ENCODE measurements at regions not wholly inside any gene's neighbourhood (a gene's known extent, or its start where the extent isn't known, plus 50 kb on each side); places are given as distances from the start of the nearest gene placed in this dataset.
"Not testable (repeated sequence)": the region's sequence is repeated elsewhere in the genome, so short reads cannot be mapped to it uniquely, and the experiment has no call there.

DNA sequence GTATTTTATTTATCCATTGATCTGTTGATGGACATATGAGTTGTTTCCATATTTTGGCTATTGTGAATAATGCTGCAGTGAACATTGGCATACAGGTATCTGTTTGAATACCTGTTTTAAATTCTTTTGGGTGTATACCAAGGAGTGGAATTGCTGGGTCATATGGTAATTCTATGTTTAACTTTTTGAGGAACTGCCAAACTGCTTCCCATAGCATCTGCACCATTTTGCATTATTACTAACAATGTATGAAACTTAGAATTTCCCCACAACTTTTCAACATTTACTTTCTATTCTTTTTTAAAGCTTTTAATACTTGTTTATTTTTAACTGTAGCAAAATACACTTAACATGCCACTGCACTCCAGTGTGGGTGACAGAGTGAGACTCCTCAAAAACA lies 57.0 kb upstream of the MSN start:
- no peak for DNase-seq

DNA sequence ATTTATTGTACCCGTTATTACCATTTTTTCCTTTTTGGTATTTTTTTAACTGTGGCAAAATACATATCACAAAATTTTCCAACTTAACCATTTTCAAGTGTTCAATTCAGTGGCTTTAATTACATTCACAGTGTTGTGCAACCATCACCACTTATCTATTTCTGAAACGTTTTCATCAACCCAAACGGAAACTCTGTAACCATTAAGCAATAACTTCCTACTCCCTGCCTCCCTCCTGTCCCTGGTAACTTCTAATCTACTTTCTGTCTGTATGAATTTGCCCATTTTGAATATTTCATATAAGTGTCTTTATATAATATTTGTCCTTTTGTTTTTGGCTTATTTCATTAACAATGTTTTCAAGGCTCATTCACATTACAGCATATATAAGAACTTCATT lies 57.4 kb upstream of the MSN start:
- DNase-seq, result no peak

DNA sequence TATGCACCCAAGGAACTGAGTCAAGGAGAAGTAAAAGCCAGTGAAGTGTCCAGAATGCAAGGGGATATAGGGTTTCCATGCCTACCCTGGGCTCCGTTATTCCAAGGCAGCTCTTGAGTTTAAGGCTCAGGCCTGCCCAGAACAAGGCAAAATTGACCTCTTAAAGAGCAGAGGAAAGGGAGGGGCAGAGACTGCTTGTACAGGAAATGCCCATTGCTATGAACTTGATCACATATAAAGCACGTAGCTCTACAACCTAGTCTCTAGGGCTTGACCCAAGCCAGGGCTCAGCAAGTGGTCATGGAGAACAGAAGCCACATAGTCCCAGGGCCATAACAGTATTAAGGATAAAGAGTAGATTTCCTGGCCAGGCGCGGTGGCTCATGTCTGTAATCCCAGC lies 58.2 kb upstream of the MSN start:
- DNase-seq, result no peak

DNA sequence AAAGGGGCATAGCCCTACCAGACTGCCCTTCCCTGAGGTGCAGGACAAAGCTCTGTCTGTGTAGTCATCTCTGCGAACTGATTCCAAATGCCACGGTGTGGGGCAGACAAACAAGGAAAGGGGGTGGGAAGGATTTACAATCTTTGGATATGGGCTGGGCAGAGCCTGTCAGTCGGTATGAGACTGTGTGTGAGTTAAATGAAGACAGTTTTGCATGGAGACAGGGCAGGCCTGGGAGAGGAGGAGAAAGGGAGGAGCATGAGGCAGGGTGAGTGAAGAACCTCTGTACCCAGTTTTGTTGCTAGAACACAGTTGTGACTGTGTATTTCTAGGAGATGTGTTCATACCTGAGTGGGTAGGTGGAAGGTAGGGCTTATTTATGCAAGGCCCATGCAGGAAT lies 59.4 kb upstream of the MSN start:
- no peak for DNase-seq

DNA sequence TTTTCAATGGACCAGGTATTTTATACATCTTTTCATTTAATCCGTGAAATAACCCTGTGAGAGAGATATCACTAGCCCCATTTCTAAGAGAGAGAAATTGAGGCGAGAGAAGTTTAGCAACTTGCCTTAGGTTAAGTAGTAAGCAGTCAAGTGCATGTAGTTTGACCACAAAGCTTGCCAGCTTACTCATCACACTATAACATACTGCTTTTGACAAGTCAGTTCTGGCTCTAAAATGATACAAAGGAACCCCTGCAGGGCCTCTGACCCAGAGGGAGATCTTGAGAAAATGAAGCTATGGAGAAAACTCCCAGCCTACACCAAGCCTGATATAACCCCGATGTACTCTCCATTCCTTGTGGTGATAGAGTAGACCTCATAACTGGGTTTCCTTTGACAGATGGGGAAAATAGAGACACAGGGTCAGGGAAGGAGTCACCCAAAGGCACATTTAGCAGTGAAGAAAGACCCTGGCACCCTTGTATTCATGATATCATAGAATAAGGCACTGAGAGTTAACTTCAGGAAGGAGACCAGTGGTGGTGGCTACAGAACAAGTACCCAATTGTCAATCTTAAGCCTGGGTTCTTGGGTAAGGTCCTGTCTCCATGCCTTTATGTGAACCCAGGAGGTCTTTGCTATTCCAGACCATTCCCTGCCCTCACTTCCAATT lies 60.2 kb upstream of the MSN start:
- no peak for DNase-seq

DNA sequence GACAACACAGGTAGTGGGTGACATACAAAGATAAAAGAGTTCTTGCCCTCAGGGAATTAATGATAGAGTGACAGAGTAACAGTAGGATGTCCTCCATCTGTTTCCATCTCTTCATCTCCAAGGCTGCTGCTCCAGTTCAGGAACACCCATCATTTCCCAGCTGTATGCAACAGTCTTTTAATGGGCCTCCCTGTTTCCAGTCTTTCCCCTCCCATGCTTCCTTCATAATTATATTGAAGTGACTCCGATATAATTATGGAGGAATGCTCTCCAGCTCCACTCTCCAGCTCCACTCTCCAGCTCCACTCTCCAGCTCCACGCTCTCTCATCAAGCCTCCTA lies 65.3 kb upstream of the MSN start:
- DNase-seq, result no peak

DNA sequence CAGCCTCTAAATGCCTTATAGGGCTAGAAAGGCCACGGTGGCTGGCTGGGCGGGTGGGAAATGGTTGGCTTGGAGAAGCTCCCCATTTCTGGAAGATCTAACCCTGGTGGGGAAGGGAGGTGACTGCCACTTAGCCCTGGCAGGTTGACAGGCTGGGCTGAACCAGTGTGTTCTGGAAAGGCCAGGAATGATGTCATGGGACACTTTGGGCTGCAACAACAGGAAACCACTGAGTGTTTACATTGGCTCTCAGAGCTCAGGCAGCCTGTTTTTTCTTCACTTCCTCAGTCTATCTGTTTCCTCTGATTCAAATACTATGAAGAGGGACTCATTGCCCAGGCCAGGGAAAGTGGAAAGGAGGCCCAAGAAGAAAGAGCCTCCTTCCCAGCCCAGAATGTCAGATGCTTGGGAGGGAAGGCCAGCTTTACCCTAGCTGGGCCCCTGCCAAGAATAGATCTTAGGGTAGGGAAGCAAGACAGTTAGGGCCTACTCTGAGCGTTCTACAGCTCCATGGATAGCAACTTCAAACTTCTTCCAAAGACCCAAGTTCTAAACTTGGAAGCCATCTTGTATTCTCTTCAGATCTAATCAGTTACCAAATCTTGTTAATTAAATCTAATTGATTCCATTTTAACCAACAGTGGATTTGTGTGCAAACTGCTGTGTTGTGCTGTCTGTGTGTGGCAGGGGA lies 65.8 kb upstream of the MSN start:
- peak; percentile 27 for DNase-seq

DNA sequence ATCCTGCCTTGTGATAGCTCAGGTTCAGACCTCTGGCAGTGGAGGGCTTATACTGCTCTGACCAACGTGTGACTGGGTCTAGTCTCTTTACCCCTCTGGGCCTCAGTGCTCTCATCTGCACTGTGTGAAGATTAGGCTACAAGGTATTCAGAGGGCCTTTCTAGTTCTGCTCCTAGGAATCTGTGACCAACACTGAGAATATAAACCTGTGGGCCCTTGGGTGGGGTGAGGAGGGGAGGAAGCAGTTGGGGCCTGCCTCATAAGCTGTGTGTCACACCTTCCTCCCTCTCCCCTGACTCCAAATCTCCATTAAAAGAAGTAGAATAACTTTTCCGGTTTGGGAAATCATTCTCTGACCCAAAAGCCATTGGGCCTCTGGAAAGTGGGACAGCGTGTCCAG lies 66.3 kb upstream of the MSN start:
- DNase-seq, result no peak

DNA sequence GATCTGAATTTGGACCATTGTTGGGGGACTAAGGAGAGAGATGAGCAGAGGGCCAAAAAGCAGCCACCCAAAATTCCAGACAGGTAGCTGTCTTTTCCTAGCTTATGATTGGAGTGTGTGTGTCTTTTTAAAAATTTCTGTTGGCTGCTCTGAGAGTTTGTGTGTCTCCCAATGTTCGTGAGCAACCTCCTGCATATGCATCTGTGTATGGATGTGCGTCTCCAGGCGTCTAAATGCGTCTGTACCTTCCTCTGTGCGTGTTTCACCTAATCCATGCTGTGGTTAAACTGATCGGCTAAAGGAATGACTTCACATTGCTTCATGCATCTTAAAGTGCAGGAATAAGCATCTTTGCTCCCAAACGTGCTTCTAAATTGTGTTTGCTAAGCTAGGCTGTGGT lies 65.5 kb upstream of the LAS1L start:
- no peak for DNase-seq

DNA sequence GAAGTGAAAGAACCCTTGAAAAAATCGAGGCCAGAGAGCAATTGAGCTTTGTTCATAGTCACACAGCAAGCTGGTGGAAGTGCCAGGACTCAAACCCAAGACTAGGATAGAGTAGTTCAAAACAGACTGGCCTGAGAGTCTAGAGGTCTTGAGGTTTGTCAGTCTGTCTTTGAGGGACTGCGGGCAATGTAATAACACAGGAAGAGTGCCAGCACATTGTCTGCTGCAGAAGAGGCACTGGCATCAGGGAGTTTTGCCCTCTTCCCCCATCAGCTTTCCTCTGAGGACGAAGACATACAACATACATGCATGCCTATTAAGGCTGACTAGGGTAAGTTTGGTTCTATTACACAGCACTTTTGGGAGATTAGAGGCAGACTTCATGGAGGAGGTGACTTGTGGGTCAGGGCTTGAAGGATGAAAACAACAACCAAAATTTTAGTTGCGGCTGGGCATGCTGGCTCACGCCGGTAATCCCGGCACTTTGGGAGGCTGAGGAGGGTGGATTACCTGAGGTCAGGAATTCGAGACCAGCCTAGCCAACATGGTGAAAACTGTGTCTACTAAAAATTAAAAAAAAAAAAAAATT lies 64.1 kb upstream of the LAS1L start:
- no peak for DNase-seq

DNA sequence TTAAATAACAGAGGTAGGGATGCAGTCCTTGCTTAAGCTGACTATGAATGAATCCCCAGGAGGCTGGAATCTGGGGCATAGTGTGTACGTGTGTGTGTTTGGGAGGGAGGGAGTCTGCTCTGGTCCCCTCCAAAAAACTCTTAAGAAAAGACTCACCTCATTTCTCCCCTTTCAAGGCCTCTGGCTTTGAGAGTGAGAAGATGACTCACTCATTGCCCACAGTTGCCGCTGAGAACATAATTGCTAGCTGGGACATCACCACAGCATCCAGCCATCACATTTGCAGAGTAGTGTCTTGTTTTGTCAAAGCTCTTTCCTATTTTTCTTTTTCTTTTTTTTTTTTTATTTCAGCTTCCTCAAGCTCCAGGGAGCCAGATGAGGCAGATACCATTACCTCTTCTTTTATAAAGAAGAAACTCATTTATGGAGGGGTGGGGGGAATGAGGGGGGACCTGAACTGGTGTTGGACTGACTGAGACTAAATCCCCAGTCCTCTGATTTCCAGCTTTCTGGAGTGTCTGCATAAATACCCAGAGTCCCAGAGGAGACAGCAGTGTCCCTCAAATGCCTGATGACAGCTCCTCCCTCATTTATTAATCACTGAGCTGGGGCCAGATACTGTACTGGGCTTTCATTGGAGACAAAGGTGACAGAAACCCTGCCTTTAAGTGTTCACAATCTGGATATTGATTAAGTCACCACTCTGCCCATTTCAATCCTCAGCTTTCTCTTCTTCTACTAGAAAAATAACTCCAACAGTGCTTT lies 61.9 kb upstream of the LAS1L start:
- DNase-seq, result no peak

DNA sequence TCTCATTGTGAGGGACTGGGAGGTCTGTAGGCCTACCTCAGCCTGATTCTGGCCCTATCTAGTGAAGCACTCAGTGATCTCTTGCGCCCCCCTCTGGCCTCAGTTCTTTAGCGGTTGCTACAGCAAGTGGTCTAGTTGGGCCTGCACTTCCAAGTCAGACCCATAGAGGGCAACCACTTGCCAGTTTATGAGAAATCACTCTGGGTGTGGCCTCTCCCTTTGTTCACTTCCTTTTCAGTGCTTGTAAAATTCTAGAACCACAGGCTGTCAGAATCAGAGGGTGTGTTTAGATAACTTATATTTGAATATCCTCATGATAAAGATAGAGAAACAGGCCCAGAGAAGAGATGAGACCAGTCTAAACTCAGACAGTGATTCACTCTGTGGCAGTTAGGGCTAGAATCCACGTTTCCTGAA lies 60.9 kb upstream of the LAS1L start:
- DNase-seq, result peak; percentile 78

DNA sequence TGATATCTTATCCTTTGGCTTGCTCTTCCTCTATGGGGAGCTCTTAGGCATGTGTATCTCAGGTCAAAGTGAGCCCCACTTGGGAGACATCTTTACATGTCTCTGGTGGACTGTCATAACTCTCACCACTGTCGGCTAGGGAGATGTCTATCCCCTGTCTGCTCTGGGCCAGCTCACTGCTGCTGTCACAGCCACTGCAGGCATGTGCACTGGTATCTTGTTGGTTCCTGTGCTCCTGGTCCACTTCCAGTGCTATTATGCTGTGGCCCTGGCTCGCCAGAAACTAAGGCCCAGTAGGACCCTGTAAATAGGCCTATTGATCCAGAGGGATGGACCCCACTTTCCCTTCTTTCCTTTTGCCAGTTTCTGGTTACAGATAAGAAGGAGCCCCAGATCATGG lies 56.6 kb upstream of the LAS1L start:
- DNase-seq, result no peak

DNA sequence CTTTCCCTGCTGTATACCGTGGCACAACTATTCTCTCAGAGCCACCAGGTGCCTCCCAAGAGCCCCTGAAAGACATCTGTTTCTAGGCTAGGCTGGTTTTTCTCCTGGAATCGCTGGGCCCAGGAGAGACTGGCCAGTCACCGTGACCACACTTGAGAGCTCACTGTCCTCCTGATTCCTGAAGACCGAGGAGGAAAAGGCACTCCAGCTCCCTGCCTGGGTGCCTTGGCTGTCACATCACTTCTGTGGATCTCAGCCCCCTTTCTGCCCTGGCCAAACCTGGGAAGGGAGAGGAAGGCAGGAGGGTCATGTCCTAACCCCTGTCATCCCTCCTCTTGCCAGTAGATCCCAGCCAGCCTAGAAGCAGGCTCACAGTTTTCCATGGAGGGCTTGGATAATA lies 54.7 kb upstream of the LAS1L start:
- DNase-seq, result no peak

DNA sequence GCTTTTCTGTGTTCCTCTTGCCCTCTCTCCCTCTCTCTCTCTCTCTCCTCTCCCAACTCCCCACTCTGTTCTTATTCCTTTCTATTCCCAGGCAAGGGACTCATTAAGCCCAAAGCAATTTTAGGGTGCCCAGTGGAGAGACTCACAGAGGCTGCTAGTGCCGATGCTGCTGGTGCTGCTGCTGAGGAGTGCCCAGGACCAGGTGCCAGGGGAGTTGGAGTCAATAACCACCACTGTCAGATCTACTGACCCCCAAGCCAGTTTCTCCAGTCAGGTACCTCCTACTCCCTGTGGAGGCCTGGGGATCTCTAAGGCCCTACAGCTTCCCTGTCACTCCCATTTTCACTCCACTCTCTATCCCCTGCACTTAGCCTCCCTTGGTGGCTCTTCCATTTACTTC lies 54.2 kb upstream of the LAS1L start:
- no peak for DNase-seq

DNA sequence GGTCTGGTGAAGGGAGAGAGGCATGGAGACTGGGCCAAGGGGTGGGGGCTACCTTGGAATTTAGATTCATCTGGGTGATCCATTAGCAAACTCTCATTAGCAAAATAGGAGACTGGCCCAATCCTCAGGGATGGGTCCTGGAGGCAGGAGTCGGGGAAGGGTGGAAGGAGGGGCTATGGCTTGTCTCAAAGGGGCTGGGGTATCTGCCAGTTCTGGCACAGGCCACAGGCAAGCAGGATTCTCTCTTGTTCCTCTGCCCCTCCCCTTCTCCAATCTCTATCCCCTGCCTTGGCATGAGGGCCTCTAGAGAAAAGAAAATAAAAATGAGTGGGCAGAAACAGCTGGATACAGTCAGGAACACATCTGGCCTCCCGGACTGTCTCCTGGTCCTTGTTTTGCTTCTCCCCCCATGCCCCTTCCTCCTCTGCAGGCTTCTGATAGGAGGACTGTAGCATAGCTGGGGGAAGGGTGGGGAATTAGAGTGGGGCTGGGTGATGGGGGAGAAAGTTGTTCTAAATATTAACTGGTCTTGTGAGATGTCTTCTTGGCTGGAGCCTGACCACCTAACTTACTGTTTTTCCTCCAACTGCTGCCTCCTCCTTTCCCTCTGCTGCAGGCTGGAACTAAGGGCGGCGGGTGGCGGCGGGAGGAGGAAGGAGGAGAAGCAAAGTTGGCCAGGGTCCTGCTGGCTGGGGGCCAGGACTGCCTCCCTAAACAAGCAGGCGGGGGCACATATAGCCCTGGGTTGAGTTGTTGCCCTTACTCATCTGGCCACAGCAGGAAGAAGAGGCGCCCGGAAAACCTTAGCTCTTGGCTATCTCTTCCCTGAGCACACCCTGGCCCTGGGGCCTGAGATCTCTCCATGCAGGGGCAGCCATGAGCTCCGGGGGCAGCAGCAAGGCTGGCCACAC lies 53.3 kb upstream of the LAS1L start:
- DNase-seq, result peak; percentile 5

DNA sequence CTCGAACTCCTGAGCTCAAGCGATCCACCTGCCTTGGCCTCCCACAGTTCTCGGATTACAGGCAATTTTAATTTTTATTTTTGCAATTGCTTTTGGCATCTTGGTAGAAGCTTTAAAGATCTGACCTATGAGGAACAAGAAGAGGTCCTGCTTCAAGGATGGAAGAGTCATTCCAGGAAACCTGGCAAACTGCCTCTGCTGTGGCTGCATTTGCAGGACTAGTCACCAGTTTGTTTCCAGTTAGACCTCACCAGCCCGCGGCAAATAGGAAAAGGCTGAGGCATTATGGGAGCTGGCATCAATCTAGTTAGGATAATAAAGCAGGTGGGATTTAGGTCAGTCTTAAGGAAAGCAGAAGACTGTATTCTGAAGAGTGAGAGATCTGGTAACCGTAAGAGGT lies 51.9 kb upstream of the LAS1L start:
- DNase-seq, result no peak

DNA sequence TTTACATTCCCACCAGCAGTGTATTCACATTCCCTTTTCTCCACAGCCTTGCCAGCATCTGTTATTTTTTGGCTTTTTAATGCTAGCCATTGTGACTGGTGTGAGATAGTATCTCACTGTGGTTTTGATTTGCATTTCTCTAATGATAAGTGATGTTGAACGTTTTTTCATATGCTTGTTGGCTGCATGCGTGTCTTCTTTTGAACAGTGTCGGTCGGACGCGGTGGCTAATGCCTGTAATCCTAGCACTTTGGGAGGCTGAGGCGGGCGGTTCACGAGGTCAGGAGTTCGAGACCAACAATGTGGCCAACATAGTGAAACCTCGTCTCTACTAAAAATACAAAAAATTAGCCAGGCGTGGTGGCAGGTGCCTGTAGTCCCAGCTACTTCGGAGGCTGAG lies 50.6 kb upstream of the LAS1L start:
- DNase-seq, result not testable (repeated sequence)
